ENCODE measurements at regions not wholly inside any gene's neighbourhood (a gene's known extent, or its start where the extent isn't known, plus 50 kb on each side); places are given as distances from the start of the nearest gene placed in this dataset.
A peak's percentile ranks its signal among the peaks of the same experiment; 100 is the strongest.

DNA sequence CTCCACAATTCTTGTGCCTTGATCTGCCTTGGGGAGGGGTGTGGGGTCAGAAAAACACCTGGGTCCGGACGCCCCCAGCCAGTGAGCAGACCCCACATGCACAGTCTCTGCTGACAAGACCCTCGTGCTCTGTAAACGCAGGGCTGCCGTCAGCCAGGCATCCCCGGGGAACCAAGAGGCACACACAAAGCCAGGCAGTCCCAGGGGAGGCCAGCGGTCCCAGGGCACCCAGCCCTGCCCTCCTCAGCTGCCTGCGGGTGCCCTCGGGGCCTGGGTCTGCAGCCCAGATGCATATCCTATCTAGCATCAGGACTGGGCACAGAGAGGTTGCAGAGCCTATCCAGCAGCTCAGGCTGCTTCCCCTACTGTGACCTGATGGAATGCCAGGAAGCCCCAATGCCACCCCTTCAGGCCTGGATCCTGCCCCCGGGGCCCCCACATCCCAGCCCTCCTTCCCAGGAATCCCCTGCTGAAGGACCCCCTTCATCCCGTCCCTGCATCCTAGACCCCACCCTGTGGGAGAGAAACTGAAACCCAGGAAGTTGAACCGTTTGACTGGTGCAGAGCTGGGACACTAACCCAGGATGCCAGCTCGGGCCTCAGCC lies 92.4 kb downstream of the MICALL2 start:
- DNase-seq (ENCODE audit: low spot score), result no peak
- in situ Hi-C loops (cut with HindIII; ENCODE audit: low sequenced_read_pairs), result no loop called here

DNA sequence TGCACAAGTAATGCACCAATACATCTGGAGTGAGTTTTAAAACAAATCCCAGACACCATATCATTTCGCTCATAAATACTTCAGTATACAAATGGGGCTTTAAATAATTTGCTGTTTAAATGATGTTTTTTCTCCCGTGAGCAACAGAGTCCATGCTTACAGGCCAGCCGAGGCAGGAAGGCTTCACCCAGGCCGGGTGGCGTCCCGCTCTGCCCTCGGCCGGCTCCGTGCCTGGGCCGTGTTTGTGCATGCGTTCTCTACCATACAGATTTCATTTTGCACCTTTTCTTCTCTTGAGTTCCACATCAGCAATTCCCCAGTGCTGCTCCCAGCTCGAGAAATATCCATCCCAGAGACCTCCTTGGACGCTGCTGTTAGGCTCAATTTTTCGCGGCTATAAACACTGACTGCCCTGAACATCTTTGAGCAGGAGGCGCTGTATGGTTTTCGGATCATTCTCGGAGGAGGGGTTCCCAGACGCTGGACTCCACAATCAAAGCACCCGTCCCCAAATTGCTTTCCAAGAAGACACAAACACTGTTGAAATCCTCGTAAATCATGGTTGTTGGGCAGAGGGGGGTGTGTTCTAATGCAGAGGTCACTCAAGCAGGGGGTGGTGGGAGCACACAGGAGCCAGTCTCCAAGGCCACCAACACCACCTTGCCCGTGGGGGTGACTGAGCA lies 91.6 kb downstream of the MICALL2 start:
- in situ Hi-C loops (cut with HindIII; ENCODE audit: low sequenced_read_pairs), result no loop called here
- no peak for DNase-seq (ENCODE audit: low spot score)

DNA sequence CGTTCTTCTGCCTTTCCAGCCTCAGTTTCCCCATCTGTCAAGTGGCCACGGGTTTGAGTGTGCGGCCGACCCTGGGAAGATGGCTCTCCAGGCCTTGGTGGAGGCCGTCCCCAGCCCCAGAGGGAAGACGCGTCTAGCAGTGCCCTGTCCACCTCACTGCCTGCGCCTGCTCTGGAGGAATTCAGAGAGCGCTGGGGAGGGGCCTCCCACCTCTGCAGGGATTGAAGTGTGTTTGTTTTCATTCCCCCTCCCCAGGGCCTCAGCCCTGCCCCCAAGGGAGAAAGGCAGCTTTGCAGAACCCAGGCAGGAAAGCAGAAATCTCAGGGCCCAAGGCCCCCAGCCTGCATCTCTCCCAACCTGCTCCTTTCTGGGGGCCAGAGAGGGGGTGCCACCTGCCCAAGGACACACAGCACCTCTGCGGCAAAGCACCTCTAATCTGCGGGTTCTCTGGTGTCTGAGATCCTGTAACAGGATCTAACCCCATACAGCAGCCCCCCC lies 91.0 kb downstream of the MICALL2 start:
- DNase-seq (ENCODE audit: low spot score), result no peak
- in situ Hi-C loops (cut with HindIII; ENCODE audit: low sequenced_read_pairs), result no loop called here

DNA sequence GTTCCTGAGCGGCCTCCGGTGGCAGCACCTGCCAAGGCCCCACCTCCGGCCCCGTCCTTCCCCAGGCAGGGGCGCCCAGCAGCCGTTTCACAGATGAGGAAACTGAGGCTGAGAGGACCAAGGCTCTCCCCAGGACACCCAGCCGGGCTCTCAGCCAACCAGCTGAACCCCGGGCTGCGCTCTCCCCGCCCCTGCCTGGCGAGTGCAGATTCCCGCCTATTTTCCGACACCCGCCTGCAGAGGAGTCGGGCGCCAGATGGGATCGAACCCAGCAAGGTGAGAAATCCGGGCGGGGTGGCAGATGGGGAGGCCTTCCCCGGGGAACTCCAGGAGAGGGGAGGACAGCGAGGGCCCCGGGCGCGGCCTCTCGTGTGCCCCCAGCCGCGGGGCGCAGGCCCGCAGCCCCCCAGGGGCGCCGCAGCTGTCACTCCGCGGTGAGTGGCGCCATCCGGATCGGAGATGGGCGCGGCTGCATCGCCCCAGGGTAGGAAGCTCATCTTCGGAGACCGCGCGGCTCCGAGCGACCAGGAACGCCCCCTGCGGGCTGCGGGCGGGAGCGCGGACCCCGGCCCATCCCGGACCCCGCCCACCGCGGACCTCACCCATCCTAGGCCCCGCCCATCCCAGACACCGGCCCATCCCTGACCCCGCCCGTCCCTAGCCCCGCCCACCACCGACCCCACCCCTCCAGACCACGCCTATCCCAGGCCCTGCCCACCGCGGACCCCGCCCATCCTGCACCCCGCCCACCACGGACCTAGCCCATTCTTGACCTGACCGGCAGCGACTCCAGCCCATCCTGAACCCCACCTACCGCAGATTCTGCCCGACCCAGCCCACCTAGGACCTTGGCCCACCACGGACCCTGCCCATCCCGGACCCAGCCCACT lies 90.3 kb downstream of the MICALL2 start:
- DNase-seq (ENCODE audit: low spot score), result peak; percentile 13
- in situ Hi-C loops (cut with HindIII; ENCODE audit: low sequenced_read_pairs), result no loop called here

DNA sequence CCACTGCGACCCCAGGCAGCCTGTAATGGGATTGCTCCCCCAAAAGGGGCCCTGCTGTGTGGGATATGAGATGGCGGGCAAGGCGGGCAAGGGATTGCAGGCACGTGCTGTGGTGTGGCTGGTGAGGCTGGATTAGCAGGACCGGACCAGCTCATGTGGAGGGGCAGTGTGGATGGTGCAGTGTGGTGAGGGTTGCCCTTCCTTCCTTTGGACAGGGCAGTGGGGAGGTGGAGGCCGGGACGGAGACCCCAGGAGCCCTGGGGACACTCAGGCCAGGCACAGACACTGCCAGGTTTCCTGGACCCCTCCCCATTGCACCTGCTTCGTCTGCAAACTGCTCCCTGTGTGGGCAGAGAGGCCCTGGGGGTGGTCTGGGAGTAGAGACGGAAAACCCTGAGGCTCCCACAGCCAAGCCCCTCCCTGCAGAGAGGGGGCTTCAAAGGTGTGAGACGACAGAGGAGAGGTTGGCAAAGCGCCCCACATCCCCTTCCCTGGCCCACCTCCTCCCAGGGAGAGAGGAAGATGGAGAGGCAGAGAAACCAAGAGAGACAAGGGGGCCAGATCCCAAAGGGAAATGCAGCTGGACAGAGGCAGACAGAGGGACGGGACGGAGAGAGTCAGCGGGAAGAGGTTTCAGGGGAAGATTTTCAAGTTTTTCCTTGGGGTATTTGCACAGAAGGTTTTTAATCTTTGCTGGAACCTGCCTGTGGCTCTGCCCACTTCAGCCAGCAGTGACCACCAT lies 89.2 kb downstream of the MICALL2 start:
- in situ Hi-C loops (cut with HindIII; ENCODE audit: low sequenced_read_pairs), result no loop called here
- no peak for DNase-seq (ENCODE audit: low spot score)

DNA sequence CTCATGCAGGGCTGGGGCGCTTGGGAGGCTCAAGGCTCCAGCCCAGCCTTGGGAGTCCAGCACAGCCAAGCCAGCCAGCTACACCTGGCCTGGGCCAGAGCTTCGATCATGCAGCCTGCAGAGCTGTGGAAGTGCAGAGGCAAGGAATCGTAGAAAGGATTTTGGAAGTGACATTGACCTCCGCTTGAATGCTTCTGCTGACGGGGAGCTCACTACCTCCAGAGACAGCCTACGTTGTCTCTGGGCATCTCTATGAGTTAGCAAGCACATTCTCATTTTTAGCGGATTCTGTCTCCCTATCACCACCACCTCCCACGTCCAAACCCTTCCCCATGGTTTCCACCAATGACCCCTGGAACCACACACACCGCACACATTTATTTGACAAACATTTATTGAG lies 88.5 kb downstream of the MICALL2 start:
- in situ Hi-C loops (cut with HindIII; ENCODE audit: low sequenced_read_pairs), result no loop called here
- DNase-seq (ENCODE audit: low spot score), result no peak

DNA sequence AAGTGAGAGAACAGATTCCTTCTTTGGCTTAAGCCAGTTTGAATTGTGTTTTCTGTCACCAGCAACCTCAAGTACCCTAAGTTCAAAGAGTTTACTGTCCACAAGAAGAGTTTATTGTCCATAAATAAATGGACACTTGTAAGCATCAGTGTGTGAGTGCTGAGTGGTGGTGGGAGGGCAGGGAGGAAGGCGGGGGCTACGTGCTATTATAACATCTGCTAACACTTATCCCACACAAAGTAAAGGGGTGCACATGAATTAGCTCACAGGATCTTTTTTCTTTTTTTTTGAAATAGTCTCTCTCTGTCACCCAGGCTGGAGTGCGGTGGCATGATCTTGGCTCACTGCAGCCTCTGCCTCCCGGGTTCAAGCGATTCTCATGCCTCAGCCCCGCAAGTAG lies 87.2 kb downstream of the MICALL2 start:
- in situ Hi-C loops (cut with HindIII; ENCODE audit: low sequenced_read_pairs), result no loop called here
- DNase-seq (ENCODE audit: low spot score), result no peak

DNA sequence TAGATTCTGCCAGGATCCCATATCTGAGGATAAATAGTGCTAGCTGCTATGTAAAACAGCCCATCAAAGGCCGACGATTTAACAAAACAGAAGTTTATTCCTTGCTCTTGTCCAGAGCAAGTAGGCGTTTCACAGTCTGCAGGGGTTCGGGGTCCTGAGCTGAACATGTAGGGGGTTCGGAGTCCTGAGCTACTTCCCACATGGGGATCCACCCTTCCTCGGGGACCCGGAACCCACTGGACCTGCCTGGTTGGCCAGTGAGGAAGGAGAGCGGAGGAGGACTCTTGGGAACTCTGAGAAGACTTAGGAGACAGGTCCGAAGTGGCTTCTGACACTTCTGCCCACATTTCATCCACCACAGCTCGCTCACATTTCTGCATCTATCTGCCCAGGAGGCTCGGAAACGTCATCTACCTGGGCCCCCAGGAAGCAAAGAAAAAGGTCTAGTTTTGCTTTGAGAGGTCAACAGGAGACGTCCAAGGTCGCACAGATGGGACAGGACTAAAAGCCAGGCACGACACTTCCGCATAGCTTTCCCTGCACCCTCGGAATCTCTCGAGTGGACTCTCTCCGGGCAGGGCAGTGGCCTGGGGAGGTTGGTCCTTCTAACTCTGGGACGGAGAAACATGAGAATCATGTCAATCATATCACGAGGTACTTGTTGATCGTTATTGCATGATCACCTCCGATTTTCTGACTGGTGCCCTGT lies 86.4 kb downstream of the MICALL2 start:
- DNase-seq (ENCODE audit: low spot score), result no peak
- in situ Hi-C loops (cut with HindIII; ENCODE audit: low sequenced_read_pairs), result no loop called here

DNA sequence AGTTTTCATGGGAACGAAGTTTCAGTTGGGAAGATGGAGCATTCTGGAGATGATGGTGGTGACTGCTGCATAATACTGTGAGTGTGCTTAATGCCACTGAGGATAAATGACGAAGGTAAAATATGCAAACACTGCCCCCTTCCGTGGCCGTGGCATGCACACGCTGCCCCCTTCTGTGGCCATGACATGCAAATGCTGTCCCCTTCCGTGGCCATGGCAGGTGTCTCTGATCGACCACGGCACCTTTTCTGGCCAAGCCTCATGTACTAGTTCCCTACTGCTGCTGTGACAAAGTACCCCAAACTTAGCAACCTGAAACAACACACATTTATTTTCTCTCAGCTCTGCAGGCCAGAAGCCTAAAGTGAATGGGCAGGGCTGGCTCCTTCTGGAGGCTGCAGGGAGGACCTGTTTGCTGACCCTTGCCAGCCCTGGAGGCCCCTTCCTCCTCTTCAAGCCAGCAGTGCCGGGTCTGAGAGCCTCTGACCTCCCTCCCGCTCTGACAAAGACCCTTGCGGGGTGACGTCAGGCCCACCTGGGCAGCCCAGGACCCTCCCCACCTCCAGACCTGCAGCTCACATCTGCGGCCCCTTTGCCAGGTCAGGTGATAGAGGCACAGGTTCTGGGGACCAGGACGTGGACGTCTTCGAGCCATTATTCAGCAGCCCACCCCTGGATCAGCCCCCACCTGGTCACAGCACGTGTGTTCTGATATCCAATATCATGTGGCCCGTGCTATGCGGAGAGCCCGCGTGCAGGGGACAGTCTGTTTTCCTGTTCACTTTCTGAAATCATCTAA lies 82.0 kb downstream of the MICALL2 start:
- DNase-seq (ENCODE audit: low spot score), result peak; percentile 16

DNA sequence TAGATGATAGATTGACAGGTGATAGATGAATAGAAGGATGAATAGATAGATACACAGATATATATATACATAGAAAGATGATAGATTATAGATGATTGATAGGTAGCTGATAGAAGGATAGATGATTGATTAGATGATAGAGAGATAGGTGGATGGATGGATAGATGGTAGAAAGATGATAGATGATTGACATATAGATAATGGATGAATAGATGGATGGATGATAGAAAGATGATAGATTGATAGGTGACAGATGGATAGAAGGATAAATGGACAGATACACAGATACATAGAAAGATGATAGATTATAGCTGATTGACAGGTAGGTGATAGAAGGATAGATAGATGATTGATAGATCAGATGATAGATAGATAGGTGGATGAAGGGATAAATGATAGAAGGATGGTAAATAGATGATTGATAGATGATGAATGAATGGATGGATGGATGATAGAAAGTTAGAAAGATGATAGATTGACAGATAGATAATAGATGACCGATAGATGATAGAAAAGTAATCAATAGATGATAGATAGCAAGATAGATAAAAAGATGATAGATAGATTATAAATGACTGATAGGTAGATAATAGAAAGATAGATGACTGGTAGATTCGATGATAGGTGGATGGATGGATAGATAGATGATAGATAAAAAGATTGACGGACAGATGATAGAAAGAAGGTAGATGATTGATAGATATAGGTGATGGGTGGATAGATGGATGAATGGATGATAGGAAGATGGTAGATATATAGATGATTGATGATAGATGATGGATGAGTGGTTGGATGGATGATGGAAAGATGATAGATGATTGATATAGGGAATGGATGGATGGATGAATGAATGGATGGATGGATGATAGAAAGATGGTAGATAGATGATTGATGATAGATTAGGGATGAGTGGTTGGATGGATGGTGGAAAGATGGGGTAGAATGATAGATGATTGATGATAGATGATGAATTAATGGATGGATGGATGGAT lies 80.4 kb downstream of the MICALL2 start:
- no peak for DNase-seq (ENCODE audit: low spot score)
- in situ Hi-C loops (cut with HindIII; ENCODE audit: low sequenced_read_pairs), result no loop called here

More for the DNA sequence above, 82.0 kb downstream of the MICALL2 start:
- in situ Hi-C loops (cut with HindIII; ENCODE audit: low sequenced_read_pairs), result no loop called here

DNA sequence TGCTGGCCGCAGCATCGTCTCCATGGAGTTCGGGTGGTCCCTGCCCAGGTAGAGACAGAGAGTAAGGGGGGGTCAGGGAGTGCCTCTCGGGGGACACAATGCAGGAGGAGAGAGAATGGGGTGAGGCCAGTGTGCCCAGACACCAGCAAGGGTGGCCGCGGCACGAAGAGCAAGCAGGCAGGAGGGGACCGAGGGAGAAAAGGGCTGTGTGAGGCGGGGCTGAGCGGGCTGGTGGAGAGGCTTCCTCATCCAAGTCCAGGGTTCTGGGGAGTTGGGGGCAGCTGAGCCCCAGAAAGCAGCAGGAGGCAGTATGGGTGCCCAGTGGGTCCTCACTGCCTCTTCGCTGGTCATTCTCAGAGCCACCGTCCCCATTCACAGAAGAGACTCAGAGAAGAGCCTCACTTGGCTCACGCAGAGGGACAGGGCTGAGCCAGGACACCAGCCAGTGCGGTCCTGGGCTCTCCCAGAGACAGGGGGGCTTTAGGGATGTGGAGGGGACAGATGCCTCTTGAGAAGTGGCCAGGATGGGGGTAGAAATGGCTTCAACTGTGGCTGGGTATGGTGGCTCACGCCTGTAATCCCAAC lies 78.9 kb downstream of the MICALL2 start:
- in situ Hi-C loops (cut with HindIII; ENCODE audit: low sequenced_read_pairs), result no loop called here
- no peak for DNase-seq (ENCODE audit: low spot score)

DNA sequence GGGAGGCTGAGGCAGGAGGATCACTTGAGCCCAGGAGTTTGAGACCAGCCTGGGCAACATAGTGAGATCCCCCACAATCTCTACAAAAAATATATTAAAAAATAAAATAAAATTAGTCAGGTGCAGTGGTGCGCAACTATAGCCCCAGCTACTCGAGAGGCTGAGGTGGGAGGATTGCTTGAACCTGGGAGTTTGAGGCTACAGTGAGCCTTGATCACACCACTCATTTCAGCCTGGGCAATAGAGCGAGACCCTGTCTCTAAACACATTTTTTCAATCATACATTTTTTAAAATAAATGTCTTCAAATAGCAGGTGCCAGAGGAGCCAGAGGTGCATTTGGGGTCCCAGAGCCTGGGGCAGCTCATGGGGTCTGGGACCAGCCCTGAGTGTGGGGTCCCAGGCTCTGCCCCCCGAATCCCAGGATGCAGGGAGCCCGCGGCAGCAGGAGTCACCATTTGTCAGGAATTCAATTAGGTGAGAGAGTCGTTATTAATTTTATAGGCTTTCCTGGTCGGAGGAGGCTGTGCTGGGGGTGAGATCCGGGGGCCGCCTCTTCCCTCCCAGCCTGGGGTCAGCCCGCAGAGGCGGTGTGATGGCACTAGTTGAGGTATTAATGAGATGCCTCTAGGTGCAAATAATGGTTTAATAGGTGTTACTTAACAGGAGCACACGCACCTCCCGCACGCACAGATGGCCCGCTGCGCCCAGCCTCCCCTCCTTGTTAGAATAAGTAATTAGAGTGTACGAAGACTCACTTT lies 78.3 kb downstream of the MICALL2 start:
- in situ Hi-C loops (cut with HindIII; ENCODE audit: low sequenced_read_pairs), result no loop called here
- DNase-seq (ENCODE audit: low spot score), result no peak

DNA sequence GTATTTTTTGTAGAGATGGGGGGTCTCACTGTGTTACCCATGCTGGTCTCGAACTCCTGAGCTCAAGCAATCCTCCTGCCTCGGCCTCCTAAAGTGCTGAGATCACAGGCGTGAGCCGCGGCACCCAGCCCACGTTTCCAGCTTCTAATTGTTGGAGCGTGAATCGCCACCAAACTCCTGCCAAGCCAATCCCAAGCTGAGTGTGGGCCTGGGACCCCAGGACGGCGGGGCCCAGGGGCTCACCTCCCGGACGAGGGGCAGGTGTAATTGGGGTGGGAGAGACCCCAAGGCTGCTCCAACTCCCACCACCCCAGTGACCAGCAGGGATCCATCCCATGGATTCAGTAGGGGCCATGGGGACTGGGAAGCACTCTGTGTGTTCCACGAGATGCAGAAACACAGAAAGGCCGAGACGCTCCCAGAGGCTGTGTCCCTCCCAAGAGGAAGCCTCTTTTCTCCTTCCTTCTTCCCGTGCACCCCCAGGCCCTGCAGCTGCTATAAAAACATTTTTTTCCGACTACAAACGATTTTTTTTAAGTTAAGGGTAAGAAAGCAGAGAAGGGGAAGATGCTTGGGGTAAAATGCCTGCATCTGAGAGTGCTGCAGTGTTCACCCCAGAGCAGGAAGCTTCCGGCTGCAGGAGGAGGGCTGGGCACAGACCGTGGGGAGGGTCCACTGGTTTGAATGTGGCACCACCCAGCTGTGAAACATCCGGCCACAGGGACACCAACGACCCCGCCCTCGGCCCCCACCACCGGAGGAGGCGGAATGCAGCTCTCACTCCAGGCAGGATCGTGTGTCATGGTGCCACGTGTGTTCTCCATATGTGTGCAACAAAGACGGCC lies 76.5 kb downstream of the MICALL2 start:
- DNase-seq (ENCODE audit: low spot score), result no peak
- in situ Hi-C loops (cut with HindIII; ENCODE audit: low sequenced_read_pairs), result no loop called here

DNA sequence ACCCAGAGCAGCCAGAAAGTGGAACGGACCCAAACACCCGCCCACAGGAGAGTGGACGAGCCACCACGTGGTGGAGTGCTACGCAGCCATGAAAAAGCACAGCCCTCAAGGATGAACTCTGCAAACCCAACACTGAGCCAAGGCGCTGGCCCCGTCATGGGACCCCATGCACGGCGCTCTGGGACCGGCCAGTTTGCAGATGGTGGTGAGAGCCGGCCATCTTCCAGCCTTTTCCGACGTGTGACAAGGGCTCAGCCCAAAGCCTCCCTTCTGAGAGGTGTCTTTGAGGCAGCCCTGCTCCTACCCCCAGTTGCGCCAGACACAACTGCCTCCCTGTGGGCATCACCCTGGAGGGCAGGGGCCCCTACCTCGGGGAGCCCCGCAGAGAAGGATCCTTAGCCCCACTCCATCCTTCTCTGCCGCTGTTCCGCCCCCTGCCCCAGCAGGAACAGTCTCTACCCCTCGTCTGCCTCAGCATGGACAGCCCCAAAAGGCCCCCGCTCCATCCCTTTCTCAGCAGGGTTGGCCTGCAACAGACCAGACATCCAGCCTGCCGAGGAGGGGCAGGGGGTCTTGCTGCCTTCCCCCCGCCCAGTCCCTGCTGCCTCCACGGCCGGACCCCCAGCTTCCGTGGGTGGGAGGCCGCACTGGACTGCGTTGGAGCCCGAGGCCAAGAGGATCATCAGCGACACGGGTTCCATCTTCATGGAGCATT lies 75.7 kb downstream of the MICALL2 start:
- no peak for DNase-seq (ENCODE audit: low spot score)
- in situ Hi-C loops (cut with HindIII; ENCODE audit: low sequenced_read_pairs), result no loop called here

DNA sequence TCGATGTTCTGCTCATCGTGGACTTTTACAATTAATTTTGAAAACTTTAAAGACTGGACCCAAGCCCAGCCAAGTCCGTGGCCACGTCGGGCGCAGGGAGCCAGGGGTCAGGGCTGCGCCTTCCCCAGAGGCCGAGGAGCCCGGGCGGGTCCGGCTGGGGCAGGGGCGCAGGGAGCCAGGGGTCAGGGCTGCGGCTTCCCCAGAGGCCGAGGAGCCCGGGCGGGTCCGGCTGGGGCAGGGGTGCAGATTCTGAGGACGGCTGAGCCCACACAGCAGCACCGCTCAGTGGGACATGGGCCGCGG lies 75.2 kb downstream of the MICALL2 start:
- in situ Hi-C loops (cut with HindIII; ENCODE audit: low sequenced_read_pairs), result no loop called here
- DNase-seq (ENCODE audit: low spot score), result no peak
